Posterior cingulate gyrus (tissue), 11 donors: ENCODE measurements at regions not wholly inside any gene's neighbourhood (a gene's known extent, or its start where the extent isn't known, plus 50 kb on each side); places are given as distances from the start of the nearest gene placed in this dataset.

Experiments
- DNase-seq, 10 donors: peaks; one replicate each; pipeline versions ENCODE4 v3.0.0 to v3.0.0-alpha.2; 2020 to 2021; ENCODE audit warnings: mixed read lengths in 3 of 10
- intact Hi-C: fragments of 100-400 bp; cut with DNase I; formaldehyde crosslinking; loops from one replicate; pipeline ENCODE4 v1.15.1; 2023

DNA sequence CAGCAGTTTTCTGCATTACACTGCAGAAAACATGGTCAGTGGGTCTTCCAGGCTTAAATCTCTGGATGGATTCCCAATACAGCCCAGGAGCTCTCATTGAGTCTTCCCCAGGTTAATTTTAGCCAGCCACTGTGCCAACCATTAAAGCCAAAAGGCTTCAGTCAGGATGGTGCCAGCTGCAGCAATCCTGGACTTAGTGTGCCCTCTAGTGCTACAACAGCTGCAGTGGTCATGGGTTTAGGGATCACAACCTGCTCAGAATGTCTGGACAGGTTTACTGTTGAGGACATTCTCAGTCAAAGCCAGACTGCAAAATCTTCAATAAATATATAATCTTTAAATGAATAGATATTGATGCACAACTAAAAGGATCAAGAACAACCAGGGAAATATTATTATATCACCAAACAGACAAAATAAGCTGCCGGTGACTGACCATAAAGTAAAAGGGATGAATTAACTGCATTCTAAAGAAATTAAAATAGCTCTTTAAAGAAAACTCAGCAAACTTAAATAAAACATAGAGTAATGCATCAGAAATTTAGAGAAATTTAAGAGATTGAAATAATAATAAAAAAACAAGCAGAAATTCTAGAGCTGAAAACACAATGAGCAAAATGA lies 639.9 kb downstream of the SPOCK3 start:
- intact Hi-C loops, result no loop called here

DNA sequence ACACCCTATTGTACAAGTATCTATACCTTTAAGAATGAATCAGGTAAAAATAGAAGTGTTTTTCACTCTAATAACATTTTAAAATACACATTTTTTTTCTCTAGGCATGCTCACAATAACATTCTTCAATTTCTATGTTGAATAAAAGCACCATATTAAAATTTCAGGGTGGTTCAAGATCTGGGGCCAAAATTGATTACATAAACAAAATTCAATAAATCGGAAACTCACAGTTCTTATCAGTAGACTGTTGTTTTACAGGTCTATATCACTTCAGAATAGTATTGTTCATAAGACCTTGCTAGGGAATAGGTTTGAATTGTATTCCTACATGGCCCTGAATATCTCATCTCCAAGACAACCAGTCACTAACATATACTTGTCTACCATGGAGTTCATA lies 634.0 kb downstream of the SPOCK3 start:
- intact Hi-C loops, result no loop called here
- no peak for DNase-seq

More for the DNA sequence above, 639.9 kb downstream of the SPOCK3 start:
- DNase-seq, result peak in 3 of 10 donors; percentile 2 to 39 (median 29)

DNA sequence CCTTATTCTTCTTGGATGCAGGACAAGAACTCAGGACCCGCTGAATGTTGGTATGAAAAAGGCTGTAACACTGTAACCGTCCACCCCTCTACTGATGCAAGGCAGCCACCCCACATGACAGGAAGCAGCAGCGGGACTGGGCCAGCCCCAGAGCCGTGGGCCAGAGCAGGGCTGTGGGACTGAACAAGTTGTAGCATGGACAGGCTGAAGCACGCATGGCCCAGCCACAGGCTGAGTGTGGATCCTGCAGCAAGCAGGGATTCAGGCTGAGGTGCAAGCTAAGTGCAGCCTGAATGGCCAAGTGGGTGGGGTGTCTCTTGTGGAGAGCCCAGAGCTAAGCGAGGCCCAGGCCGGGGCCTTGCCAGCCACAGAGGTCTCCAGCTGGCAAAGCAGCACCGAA lies 632.2 kb downstream of the SPOCK3 start:
- intact Hi-C loops, result no loop called here

DNA sequence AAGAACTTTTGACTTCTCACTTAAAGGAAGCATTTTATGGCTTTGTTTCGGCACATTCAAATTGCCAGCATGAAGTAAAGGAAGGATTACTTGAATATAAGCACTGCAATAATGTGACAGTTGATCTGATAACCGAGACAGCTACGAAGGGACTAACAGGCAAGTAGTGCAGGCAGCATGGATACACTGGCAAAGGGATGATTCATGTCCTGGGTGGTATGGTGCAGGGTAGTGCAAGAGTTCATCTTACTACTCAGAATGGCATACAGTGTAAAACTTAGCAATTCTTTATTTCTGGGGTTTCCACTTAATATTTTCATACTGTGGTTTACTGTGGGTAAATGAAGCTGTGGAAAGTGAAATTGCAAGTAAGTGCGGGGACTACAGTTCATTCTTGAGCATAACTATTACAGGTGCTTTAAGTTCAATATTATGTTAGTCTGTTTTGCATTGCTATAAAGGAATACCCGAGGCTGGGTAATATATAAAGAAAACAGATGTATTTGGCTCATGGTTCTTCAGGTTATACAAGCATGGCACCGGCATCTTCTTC lies 611.8 kb downstream of the SPOCK3 start:
- DNase-seq, result no peak
- intact Hi-C loops, result no loop called here

More for the DNA sequence above, 632.2 kb downstream of the SPOCK3 start:
- DNase-seq, result peak in 3 of 10 donors; percentile 25 to 57 (median 57)

DNA sequence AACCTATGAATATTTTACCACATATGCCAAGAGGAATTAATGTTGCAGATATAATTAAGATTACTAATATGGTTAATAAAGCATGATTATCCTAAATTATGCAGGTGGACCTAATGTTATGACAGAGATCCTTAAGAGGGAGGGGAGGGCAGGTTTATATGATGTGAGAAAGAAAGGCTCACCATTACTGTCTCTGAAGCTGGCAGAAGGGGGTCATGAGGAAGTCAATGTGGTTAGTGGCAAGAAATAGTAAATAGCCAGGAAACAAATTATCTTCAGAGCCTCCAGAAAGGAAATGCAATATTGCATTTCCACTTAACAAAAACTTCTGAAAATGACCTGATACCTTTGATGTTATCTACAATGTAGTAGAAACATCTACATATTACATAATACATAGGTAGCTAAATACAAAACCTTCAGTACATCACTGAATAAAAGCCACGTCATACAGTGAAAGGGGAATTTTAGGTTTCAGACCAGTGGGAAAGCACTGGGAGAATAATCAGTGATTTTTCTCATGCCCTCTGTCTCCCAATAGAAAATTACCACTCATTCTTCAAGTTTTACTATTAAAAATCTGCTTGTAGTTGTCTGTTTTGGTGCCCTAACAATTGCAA lies 609.2 kb downstream of the SPOCK3 start:
- intact Hi-C loops, result no loop called here

DNA sequence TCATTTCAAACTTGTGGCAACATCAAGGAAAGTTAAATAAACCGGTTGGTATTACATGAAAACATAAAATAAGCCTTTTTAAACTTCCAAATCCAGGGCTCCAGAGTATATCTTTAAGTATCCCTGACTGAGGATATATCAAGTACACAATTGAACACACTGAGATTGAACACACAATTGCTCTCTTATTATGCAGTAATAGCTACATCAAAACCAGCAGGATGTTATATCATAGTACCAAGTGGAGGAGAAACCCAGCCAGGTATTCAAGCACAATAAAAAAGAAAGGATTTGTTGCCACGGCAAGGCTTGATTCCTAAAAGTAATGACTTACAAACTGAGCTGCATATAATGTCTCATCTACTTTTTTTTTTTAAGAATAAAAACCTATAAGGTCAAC lies 605.8 kb downstream of the SPOCK3 start:
- intact Hi-C loops, result no loop called here

More for the DNA sequence above, 609.2 kb downstream of the SPOCK3 start:
- no peak for DNase-seq

DNA sequence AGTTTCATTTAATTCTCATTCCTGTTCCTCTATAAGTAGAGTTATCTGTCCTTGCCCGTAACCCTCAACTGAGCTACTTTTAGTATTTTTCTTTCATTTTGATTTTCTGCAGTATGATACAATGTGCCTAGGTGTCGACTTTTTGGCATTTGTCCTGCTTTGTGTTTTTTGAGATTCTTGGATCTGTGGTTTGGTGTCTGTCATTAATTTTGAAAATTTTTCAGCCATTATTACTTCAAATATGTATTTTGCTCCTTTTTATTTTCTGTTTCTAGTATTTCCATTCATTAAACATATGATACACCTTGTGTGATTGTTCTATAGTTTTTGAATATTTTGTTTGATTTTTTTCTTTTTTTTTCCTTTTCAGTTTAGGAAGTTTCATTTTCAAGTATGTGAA lies 598.9 kb downstream of the SPOCK3 start:
- intact Hi-C loops, result no loop called here

More for the DNA sequence above, 605.8 kb downstream of the SPOCK3 start:
- no peak for DNase-seq

DNA sequence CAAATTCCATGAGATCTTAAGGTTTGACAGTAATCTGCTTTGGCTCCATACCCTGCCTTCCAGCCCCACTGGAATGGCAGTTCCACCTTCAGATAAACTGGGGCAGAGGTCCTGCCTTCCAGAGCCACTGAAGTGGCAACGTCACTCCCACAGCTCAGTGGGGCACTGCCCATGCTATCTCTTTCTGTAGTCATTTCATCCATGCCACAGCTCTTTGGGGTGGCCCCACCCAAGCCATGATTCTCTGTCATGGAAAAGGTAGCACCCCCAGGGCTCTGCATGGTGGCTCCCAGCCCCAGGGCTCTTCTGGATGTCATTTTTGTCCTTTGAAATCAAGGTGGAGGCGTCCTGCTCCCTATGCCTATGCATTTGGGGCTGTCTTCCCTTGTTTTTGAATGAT lies 596.5 kb downstream of the SPOCK3 start:
- intact Hi-C loops, result no loop called here
- DNase-seq, result peak in 2 of 10 donors; percentile 24 to 52

More for the DNA sequence above, 598.9 kb downstream of the SPOCK3 start:
- DNase-seq, result no peak

DNA sequence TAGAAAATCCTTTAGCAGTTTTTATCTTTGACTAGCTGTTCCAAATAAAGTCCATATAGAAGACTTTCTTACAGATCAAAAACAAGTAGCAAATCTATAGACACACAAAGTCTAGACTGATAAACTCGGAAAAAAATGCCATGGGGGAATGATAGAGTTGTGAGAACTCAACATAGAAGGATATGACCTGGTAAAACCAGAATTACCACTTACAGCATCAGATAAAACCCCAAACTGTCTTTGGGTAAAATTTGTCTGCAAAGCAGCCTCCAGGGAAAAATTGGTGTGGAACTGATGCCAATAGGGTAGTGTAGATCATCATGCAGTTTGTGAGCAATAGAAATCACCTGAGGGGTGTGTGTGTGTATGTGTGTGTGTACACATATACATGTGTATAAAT lies 579.1 kb downstream of the SPOCK3 start:
- DNase-seq, result no peak

DNA sequence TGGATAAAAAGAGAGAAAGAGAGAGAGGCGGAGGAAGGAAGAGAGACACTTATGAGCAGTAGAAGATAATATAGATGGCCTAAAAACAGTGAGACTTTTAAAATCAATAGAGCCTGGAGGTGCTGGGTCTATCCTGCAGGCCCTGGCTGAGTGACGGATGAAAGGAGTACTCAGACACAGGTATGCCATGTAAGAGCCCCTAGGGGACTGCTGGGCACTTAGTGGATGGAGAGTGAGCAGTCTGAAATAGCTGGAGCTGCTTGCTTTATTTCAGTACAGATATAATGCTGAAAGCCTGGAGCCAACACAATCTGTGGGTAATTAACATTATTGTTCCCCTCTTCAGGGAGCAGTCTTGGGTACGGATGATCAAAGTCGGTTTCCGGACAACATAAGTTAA lies 578.6 kb downstream of the SPOCK3 start:
- no peak for DNase-seq

More for the DNA sequence above, 579.1 kb downstream of the SPOCK3 start:
- intact Hi-C loops, result no loop called here

DNA sequence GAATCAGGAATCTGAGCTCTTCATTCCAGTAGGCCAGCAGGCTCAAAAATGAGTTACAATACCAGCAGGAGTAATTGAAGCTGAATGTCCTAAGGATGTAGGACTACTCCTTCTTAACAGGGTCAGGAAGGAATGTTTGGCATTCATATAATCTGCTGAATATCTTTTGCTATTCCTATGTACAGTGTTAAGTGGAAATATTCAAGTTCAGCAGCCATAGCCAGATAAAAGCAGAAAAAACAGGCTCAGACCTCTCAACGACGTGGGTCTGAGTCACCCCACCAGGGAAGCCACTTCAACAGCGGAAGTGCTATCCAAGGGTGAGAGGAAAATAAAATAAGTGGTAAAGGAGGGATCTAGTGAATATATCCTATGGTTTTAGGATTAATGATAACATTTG lies 577.0 kb downstream of the SPOCK3 start:
- intact Hi-C loops, result no loop called here
- DNase-seq, result no peak

More for the DNA sequence above, 578.6 kb downstream of the SPOCK3 start:
- intact Hi-C loops, result no loop called here

DNA sequence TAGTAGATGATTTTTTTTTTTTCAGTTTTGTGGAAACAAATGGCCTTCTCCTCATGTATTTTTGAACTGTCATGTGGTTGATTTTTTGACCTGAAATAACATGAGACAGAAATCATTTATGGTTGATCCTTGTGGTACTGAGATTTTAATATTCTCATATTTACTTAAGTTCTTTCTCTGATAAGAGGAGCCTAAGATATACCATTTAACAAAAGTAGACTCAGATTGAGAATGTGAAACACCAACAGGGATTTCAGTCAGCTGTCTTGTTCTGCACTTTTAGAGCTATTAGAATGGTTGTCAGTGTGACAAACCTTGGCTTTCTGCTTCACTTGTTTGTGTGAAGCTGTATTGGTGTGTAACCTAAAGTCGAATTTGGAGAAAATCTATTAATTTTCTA lies 575.7 kb downstream of the SPOCK3 start:
- intact Hi-C loops, result no loop called here
- no peak for DNase-seq

DNA sequence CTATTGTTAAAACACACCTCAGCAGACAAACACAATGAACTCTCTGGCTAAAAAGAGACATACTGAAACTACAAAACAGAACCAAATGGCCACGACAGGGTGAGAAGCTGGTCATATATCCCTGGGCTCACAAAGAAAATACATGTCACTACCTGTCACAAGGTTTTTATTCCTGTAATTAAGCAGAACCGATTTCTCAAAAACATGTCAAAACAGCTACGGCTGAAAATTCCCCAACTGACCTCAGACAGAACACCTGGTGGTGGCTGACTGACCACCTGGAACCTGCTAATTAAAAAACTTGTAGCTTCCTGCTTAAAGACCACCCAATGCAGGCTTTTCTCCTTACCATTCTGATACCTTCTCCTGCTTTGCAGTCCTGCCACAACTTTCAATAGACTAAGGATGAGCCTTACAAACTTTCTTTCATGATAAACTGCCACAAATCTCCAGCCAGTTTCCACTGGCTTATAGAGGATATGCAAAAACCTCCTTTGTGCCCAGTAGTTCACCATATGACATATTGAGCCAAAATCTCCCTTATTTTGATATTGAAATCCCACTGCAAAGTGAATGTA lies 571.9 kb downstream of the SPOCK3 start:
- intact Hi-C loops, result no loop called here
- no peak for DNase-seq

DNA sequence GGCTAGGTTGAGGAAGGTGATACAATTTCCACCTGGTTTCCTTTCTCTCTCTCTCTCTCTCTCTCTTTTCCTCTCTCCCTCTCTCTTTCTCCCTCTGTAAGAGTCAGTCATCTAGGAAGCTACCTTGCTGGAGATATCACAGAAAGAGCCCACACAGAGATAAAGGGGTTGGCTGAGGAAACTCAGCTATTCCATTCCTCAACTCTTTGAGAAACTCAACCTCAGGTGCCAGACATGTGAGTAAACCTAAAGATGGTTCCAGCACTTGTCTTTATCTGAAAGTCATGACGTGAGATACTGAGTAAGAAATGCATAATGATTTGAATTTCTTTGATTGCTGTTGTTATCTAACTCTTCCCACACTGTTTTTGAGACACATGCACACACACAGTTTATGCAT lies 564.0 kb downstream of the SPOCK3 start:
- intact Hi-C loops, result no loop called here
- DNase-seq, result no peak

DNA sequence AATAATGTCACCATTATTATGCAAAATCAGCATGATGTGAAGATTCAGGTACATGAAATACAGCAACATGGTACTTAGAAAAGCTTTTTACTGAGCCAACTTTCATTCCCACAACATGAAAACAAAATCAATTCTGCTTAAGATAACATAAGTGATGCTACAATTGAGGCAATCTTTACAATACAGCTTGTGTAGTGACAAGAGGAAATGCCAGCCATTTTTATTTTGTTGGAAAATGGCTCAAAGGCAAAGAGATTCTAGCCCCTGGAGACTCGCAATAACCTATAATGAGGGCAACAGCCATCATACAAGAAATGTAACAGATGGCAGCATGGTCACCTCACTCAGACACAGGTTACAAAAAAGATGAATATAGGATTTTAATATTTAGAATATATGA lies 560.4 kb downstream of the SPOCK3 start:
- no peak for DNase-seq
- intact Hi-C loops, result no loop called here

DNA sequence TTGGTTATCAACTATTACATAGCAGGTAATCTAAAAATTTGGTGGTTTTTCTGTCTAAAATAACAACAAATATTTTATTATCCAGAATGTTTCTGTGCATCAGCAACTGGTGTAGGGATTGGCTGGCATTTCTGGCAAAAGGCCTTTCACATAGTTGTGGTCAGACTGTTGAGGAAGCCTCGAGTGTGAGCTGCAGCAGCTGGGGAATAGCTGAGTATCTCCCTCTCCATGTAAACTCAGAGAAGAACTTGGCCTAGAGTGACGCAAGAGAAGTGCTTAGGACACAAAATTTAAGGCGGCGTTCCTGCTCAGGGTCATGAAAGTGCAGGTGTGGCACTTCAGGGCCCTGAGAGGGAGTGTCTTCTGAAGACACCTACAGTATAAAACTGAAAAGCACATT lies 558.9 kb downstream of the SPOCK3 start:
- no peak for DNase-seq
- intact Hi-C loops, result no loop called here

DNA sequence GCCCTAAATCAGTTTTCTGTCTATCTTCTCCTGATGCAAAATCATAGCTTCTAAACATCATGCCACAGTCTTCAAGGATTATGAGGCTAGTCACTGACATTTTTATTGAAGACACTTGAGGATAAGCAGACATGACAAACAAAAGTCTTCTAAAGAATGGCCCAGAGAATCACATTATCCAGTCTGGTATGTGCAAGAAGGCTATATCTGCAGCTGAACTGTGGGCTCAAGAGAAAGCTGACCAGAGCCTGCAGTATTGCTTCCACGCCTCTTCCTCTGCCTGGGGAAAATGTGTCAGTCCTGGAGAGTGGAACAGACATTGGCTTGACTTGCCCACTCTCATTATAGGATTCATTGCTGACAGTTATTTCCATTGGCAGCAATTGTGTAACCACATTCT lies 553.5 kb downstream of the SPOCK3 start:
- intact Hi-C loops, result no loop called here
- DNase-seq, result no peak

DNA sequence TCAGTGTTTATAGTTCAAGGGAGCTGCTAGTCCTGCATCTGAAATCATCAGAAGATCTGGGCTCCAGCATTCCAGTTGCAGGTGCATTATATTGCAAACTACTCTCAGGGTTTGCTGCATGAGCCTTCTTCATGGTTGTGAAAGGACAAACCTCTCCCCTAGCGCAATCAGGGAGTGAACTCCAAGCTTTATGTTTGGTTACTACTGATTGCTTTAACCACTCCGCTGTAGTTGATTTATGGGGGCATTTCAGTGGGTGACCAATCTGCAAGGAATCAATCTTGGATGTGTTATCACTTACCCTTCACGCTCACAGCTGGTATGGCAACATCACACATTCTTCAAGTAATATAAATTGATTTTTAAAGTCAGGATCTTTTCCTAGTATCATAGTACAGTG lies 552.1 kb downstream of the SPOCK3 start:
- no peak for DNase-seq
- intact Hi-C loops, result no loop called here
